ENCODE measurements at regions not wholly inside any gene's neighbourhood (a gene's known extent, or its start where the extent isn't known, plus 50 kb on each side); places are given as distances from the start of the nearest gene placed in this dataset.

DNA sequence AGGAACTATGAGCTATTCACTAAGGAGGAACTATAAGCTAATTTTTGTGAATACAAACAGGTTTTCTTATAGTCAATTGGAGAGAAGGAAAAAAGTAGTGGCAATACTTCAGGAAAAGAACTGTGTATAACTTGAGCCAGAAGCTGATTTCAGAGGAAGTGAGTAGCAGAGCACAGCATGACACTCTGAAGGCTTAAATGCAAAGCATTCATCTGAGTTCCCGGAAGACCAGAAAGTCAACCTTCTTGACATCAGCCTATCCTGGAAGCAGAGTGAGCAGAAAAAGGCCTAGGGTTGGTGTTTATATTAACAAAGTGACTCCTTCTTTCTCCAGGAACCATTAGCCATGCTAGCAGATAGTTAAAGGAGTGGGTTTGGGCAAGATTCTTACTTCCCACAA lies 545.2 kb downstream of the MRPL39 start:
- TF ChIP-seq, protein P1, sequence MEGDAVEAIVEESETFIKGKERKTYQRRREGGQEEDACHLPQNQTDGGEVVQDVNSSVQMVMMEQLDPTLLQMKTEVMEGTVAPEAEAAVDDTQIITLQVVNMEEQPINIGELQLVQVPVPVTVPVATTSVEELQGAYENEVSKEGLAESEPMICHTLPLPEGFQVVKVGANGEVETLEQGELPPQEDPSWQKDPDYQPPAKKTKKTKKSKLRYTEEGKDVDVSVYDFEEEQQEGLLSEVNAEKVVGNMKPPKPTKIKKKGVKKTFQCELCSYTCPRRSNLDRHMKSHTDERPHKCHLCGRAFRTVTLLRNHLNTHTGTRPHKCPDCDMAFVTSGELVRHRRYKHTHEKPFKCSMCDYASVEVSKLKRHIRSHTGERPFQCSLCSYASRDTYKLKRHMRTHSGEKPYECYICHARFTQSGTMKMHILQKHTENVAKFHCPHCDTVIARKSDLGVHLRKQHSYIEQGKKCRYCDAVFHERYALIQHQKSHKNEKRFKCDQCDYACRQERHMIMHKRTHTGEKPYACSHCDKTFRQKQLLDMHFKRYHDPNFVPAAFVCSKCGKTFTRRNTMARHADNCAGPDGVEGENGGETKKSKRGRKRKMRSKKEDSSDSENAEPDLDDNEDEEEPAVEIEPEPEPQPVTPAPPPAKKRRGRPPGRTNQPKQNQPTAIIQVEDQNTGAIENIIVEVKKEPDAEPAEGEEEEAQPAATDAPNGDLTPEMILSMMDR (IDR thresholded peaks at IDR 0.05) = no peak
- TF ChIP-seq POLR2A (IDR thresholded peaks at IDR 0.05) = no peak
